ELR (cell line): ENCODE measurements at regions not wholly inside any gene's neighbourhood (a gene's known extent, or its start where the extent isn't known, plus 50 kb on each side); places are given as distances from the start of the nearest gene placed in this dataset.

Source experiments
- DNase-seq: peaks from one replicate; pipeline ENCODE4 v3.0.0-alpha.2; 2015; ENCODE audit warnings: low read depth

DNA sequence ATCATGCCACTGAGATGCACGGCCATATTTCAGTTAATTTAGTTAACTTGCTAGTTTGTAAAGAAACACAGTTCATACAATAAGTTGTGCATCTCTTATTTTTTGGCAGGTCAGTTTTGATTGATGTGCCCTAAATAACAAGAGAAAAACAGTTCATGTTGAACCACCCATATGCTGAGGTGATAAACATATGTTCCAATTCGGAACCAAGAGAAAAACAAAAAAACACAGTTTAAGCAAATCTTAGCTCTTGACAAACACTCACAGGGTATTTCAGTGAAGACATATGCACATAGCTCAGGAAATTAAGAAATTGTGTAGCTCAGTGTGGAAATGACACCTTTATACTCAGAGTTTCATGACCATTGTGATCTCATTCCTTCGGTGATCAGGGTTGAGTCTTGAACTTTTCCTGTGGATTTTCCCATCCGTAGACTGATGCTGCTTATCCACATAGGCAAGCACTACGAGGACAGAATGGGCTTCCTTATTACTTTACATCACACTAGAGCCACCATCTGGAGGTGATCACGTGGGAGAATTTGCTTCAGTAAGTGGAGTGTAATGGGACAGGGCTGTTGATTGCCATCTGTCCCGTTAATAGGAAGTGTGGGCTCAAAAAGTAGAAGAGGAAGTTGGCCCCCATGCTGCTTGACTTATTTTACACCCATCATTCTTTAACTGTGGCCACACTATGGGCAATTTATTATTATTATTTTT lies 773.0 kb downstream of the MTRR start:
- DNase-seq, result no peak

DNA sequence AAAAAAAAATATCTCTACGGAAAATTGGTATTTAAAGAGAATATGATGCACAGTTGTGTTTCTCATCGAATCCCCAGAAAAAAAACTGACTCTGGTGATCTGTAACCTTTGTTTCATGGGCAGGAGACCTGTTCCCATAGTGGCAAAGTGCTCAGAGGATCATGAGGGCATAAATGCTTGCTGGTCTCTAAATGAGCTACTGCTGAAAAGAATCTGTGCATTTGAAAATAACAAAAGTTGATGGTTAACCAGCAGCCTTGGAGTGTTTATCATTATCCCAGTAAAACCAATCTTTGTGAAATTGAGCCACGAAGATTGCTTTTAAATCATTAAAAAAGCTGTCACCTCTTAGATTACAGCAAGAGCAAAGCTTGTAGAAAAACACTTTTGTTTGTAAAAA lies 775.4 kb downstream of the MTRR start:
- DNase-seq, result no peak

- no peak for DNase-seq
These were observed 778.2 kb downstream of the MTRR start for GRCh38 chr5:8647111-8647510.

GRCh38 chr5:8650186-8650585 lies 781.2 kb downstream of the MTRR start:
- DNase-seq, result peak; percentile 12

DNA sequence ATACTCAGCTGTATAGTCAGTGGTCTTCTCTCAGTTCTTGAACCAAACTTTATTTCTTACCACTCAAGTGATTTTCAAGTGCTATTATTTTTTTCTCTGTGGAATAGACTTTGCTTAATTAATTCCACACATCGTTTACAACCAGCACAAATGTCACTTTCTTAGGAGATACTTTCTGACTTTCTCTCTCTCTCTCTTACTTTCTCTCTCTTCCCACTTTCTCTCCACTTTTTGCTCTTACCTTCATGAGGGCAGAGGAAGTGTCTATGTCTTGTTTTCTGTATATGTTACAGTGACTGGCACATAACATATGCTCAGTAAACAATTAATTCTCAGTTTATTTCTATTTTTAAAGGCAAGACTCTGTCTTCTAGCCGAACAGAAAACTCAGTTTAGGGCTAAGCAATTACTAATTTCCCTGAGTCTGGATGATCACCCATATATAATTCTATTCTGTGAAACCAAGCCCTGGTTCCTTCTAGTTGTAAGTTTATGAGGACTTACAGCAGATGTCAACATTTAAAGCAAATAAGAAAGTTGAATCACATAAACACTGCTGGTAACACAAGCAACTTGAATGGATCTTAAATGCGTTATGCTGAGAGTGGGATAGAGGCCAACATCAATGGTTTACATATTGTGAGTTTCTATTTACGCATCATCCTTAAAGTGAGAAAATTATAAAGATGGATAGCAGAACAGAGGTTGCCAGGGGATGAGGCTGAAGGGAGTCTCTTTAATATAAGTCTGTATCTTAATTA lies 791.4 kb downstream of the MTRR start:
- DNase-seq, result no peak

- no peak for DNase-seq
These were observed 794.4 kb downstream of the MTRR start for GRCh38 chr5:8663374-8663773.

DNA sequence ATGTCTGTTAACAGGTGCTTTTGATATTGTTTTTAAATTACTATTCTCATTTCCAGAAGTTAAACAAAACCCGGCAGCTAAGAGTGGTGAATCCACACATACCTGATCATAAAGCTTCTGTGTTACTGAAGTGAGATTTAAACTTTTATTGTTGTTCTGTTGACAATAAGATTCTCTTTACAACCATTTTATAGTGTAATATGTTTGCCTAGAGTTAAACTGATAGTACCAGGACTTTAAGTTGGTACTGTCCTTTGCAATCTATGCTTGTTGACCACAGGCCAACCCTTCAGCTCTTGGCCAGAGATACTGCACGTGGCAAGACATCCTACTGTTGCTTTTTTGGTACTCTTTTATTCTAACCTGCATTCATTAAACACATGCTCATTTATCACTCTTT lies 806.2 kb downstream of the MTRR start:
- no peak for DNase-seq

DNA sequence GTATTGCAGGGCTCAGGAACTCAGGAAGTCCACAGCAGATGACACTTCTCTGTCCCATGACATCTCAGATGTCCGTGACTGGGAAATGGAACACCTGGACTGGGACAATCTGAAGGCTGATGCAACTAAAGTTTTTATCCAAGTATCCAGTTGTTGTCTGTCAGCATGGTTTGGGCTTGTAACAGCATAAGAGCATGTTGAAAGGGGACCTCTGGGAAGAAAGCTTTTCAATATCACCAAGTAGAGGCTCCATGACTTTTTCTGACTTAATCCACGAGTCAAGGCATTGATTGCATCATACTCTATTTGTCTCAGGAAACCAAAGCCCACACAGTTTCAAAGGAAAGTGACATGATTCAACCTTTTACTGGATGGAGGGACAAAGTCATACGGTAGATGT lies 807.7 kb downstream of the MTRR start:
- DNase-seq, result peak; percentile 3

- no peak for DNase-seq
These were observed 813.4 kb downstream of the MTRR start for GRCh38 chr5:8682381-8682780.

- DNase-seq, result no peak
These were observed 814.5 kb downstream of the MTRR start for GRCh38 chr5:8683496-8683895.

DNA sequence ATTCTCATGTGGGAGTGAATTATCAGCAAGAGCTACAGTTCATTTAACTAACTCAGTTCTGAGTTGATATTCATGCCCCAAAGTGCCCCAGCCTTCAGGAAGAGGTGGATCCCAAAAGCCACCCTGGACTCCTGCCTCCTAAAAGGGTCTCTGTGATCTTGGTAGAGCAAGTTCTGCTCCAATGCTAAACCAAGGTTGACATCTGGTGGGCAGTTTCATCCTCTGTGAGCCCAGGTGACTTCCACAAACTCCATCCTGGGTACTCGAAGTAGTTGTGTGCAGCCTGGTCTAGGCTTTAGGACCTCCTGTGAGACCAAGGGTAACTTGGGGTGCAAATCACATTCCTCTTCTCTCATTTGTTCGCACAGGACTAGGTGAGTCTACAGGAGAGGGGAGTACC lies 816.8 kb downstream of the MTRR start:
- DNase-seq, result no peak

GRCh38 chr5:8686707-8687106 lies 817.8 kb downstream of the MTRR start:
- DNase-seq, result no peak

- no peak for DNase-seq
These were observed 820.8 kb downstream of the MTRR start for GRCh38 chr5:8689773-8690172.

GRCh38 chr5:8691221-8691620 lies 822.3 kb downstream of the MTRR start:
- DNase-seq, result no peak

GRCh38 chr5:8693341-8693844 lies 824.4 kb downstream of the MTRR start:
- no peak for DNase-seq

- no peak for DNase-seq
These were observed 825.6 kb downstream of the MTRR start for GRCh38 chr5:8694545-8694944.

DNA sequence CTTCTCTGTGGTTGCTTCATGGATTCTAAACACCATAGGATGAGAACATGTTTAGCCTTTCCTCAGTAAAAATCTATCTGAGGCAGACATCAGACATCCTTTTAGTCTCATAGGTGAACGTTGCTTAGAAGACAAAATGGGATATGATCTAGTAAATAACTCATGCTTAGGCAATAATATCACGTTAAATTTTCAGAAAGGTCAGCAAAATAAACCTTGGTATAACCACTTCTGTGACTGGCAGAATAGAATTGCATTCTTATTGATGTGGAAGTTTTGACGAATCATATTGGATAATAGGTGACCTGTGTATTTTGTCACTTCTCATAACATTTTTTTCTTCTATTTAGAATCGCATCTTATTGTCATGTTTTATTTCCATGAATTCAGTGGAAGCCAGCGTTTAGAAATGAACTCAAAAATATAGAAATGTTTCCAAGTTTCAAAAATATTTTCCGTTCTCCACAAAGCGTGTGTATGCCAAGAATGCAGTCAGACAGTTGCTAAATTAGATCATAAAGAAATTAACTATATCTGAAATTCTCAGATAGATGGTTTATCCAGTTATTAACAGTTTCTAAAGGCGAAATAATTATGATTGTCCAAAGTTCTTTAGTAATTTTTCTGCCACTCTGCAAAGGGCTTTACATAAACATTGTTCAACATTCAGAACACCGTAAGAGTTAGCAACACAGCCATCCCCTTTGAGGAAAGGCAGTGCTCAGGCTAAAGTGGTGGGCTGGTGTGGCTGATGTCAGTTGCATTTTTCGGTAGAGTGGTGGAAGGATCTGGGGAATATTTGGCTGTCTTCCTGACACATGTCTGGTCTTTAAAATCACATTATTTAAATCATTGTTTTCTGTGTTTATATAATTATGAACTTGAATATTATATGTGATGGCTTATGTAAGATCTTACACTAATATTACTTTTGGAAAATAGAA lies 827.2 kb downstream of the MTRR start:
- no peak for DNase-seq

DNA sequence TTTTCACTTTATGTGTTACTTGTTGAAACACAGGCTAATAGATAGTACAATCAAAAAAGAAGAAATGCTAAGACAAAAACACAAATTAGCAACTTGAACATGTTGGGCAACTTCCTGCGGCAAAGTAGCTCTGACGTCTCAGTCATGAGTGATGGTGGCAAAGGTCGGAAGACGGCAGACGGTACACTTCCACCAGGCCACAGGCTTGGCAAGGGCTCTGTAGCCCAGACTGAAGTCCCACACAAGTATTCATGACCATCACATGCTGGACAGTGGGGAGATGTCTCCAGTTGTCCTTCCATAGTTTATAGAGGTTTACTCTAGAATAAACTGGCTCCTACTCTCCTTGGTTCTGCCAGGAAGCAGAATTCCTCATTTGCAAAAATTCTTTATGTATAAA lies 831.3 kb downstream of the MTRR start:
- DNase-seq, result no peak

DNA sequence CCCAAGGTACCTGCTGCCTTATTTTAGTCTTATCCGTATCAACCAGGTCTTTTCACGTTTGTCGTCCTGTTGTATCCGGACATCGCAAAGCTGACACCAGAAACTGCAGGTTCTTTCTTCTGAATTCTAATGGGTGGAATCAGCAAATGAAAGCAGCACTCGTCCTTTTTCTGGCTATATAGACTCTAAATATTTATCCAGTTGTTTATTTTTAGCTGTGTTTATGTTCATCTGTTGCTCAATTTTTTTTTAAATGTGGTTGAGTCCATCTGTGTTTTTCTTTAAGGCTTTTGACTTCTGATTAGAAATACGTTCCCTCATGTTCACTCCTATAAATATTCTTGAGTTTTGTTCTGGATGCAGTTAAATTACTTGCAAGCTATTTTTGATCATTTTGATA lies 831.7 kb downstream of the MTRR start:
- DNase-seq, result no peak

GRCh38 chr5:8701251-8701650 lies 832.3 kb downstream of the MTRR start:
- DNase-seq, result no peak

DNA sequence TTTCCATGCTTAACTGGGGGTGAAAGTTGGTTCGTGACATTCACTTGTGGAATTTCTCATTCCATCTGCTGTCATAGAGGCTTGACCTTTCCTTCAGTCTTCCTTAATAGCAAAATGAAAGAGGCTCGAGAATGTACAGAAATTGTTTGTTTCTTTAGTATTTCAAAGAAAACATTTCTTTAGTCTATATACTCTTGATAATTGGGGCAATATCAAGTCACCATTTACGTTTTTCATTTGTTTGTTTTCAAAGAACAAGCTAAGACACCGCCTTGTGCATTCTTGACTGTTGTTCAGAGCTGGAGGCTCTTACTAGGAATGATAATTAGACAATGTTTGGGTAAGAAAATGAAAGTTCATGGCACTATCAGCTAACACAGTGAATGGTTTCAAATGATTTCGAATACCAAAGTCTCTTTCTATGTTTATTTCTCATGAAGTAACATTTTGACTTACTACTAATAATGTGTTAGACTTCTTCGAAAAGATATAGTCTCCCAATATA lies 835.4 kb downstream of the SEMA5A start:
- no peak for DNase-seq

DNA sequence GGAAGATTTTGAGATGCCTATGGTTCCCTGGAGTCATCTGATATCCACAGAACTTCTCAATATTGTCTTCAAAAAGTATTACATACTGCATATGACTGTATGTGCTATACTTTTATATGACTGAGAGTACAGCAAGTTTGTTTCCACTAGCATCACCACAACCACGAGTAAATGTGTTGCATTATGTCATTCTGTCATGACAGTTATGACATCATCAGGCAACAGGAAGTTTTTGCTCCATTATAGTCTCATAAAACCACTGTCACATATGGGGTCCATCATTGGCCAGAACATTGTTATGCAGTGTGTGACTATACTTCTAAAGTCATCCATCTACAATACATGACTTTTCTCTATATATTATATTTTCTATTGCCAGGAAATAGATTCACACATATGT lies 831.7 kb downstream of the SEMA5A start:
- DNase-seq, result no peak
